HUES64 (cell line): ENCODE measurements at regions not wholly inside any gene's neighbourhood (a gene's known extent, or its start where the extent isn't known, plus 50 kb on each side); places are given as distances from the start of the nearest gene placed in this dataset.

Source experiments
- H3K27ac ChIP-seq: 2 replicates; pipeline ENCODE4 v1.7.0; 2013; ENCODE audit warnings: low read depth, low read length, inconsistent platforms
- H3K27me3 ChIP-seq: 2 replicates; pipeline ENCODE4 v1.6.1; 2013; ENCODE audit warnings: mild to moderate bottlenecking, low read length; ENCODE audit not compliant: insufficient read depth
- H3K36me3 ChIP-seq: 2 replicates; pipeline ENCODE4 v1.6.1; 2013; ENCODE audit warnings: mild to moderate bottlenecking, low read length; ENCODE audit not compliant: insufficient read depth
- H3K4me1 ChIP-seq: 2 replicates; pipeline ENCODE4 v1.6.1; 2013; ENCODE audit warnings: mild to moderate bottlenecking, low read length, moderate library complexity; ENCODE audit not compliant: insufficient read depth
- H3K4me3 ChIP-seq: 2 replicates; pipeline ENCODE4 v1.5.1; 2013; ENCODE audit warnings: mild to moderate bottlenecking, low read length, moderate library complexity
- H3K9ac ChIP-seq: 2 replicates; pipeline ENCODE4 v1.6.1; 2013; ENCODE audit warnings: mild to moderate bottlenecking, low read depth, low read length
- H3K9me3 ChIP-seq: 2 replicates; pipeline ENCODE4 v1.6.1; 2013; ENCODE audit warnings: low read depth, low read length; ENCODE audit not compliant: insufficient read depth
- WGBS: fragments of 150-250, 120-280 bp; methylation state at CpG from one replicate; pipeline ENCODE4 v1.1.7; 2013; ENCODE audit warnings: missing lambda C conversion rate; 5-methylcytosine and 5-hydroxymethylcytosine counted together

GRCh38 chr6:91708534-91708933, 1121.7 kb upstream of the MAP3K7 start:
- Histone ChIP-seq H3K4me1 (no peaks in the 10 kb centered on the region), H3K9ac (no peak overlapping the region), H3K27ac (no peak overlapping the region), H3K9me3 (no peaks in the 10 kb centered on the region), H3K36me3 (no peaks in the 10 kb centered on the region), H3K27me3 (no peaks in the 10 kb centered on the region), H3K4me3 (no peak overlapping the region)
- no CpG with 5 or more reads among the region's 1 CpG for WGBS

- Histone ChIP-seq H3K4me3 (no peak overlapping the region), H3K9me3 (no peaks in the 10 kb centered on the region), H3K9ac (no peak overlapping the region), H3K36me3 (no peaks in the 10 kb centered on the region), H3K27ac (no peak overlapping the region), H3K4me1 (no peaks in the 10 kb centered on the region), H3K27me3 (no peaks in the 10 kb centered on the region)
- 95% methylated on average over 3 of the region's 3 CpGs for WGBS
Measured at GRCh38 chr6:91705646-91706045, 1118.8 kb upstream of the MAP3K7 start.

- Histone ChIP-seq H3K4me1 (no peaks in the 10 kb centered on the region), H3K9me3 (no peaks in the 10 kb centered on the region), H3K4me3 (no peak overlapping the region), H3K36me3 (no peaks in the 10 kb centered on the region), H3K27me3 (no peaks in the 10 kb centered on the region), H3K9ac (no peak overlapping the region), H3K27ac (no peak overlapping the region)
- WGBS: 96% methylated on average over 2 of the region's 2 CpGs
Measured at GRCh38 chr6:91704531-91704930, 1117.7 kb upstream of the MAP3K7 start.

GRCh38 chr6:91697010-91697695, 1110.3 kb upstream of the MAP3K7 start:
- H3K9ac ChIP-seq: no peak overlapping the region
- H3K36me3 ChIP-seq: no peaks in the 10 kb centered on the region
- H3K27me3 ChIP-seq: no peaks in the 10 kb centered on the region
- no peak overlapping the region for H3K27ac ChIP-seq
- no peaks in the 10 kb centered on the region for H3K4me1 ChIP-seq
- no peak overlapping the region for H3K4me3 ChIP-seq
- no peaks in the 10 kb centered on the region for H3K9me3 ChIP-seq
- 100% methylated on average over 2 of the region's 3 CpGs for WGBS

- H3K4me1 ChIP-seq: no peaks in the 10 kb centered on the region
- H3K9ac ChIP-seq: no peak overlapping the region
- 94% methylated on average over 2 of the region's 3 CpGs for WGBS
- no peaks in the 10 kb centered on the region for H3K36me3 ChIP-seq
- no peaks in the 10 kb centered on the region for H3K27me3 ChIP-seq
- H3K27ac ChIP-seq: no peak overlapping the region
- H3K9me3 ChIP-seq: no peaks in the 10 kb centered on the region
- H3K4me3 ChIP-seq: no peak overlapping the region
Measured at GRCh38 chr6:91695221-91695620, 1108.3 kb upstream of the MAP3K7 start.

GRCh38 chr6:91694016-91694654, 1107.3 kb upstream of the MAP3K7 start:
- Histone ChIP-seq H3K9ac (no peak overlapping the region), H3K4me3 (no peak overlapping the region), H3K27me3 (no peaks in the 10 kb centered on the region), H3K4me1 (no peaks in the 10 kb centered on the region), H3K27ac (no peak overlapping the region), H3K36me3 (no peaks in the 10 kb centered on the region), H3K9me3 (no peaks in the 10 kb centered on the region)
- WGBS: 97% methylated on average over 6 of the region's 6 CpGs

GRCh38 chr6:91691449-91691848, 1104.6 kb upstream of the MAP3K7 start:
- 93% methylated on average over 6 of the region's 6 CpGs for WGBS
- H3K27ac ChIP-seq: no peak overlapping the region
- no peak overlapping the region for H3K4me3 ChIP-seq

DNA sequence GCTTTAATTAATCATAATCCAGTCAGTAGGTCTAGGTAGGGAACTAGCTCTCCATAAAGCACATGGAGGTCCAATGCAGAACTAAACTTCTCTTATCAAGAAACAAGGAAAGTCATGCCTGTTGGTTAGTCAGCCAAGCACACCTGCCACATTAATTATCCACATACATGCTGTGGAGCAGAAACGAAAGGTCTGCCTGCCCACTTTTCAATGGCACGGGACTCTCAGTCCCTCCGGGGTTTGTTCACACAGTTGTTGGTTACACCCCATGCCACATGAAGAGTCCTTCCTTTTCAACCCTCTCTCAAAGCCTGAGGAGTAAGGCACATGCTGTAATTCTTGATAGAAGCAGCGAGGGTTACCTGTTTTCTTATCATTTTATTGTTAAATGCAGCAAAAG, 1096.4 kb upstream of the MAP3K7 start:
- H3K27ac ChIP-seq: no peak overlapping the region
- H3K27me3 ChIP-seq: no peaks in the 10 kb centered on the region
- 94% methylated on average over 3 of the region's 4 CpGs for WGBS
- H3K4me3 ChIP-seq: no peak overlapping the region
- no peaks in the 10 kb centered on the region for H3K4me1 ChIP-seq
- no peak overlapping the region for H3K9ac ChIP-seq
- no peaks in the 10 kb centered on the region for H3K9me3 ChIP-seq
- no peaks in the 10 kb centered on the region for H3K36me3 ChIP-seq

More at GRCh38 chr6:91691449-91691848, 1104.6 kb upstream of the MAP3K7 start:
- Histone ChIP-seq H3K9ac (no peak overlapping the region), H3K36me3 (no peaks in the 10 kb centered on the region), H3K27me3 (no peaks in the 10 kb centered on the region), H3K4me1 (no peaks in the 10 kb centered on the region), H3K9me3 (no peaks in the 10 kb centered on the region)

- no peak overlapping the region for H3K27ac ChIP-seq
- 94% methylated on average over 7 of the region's 7 CpGs for WGBS
- no peaks in the 10 kb centered on the region for H3K9me3 ChIP-seq
- no peaks in the 10 kb centered on the region for H3K36me3 ChIP-seq
- no peak overlapping the region for H3K4me3 ChIP-seq
- H3K27me3 ChIP-seq: no peaks in the 10 kb centered on the region
- no peaks in the 10 kb centered on the region for H3K4me1 ChIP-seq
- no peak overlapping the region for H3K9ac ChIP-seq
Measured at GRCh38 chr6:91681296-91681695, 1094.4 kb upstream of the MAP3K7 start.

DNA sequence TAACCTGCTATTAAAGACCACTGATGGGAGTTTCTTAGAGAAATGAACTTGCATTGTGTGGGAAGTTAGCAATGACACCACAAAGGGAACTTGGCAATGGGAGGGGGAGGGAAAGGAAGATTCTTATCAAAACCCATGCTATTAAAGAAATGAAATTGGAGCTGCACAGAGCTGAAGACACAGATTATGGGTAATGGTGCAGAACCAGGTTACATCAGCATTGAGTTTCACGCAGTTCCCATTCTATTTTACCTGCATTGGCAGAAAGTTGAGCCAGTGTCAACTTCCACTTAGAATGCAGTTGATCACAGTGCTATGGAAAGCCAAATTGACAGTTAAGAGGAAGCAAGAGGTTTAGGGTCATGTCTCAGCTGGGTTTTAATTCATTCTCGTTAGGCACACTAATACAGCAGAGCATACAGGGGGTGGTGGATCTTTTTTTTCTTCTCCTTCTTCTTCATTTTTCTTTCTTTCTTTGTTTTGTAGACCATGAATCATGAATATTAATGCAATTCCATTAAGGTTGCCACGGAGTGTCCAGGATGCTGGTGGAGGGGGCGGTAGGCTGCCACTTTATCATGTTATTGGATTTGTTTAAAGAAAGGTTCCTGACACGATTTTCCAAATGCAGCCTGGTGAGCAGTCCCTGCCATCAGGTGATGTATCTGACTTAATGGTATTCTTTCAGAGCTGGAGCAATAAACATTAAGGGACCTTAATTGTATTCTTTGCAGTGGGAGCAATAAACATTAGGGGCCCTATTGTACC, 1092.0 kb upstream of the MAP3K7 start:
- 88% methylated on average over 5 of the region's 5 CpGs for WGBS
- no peak overlapping the region for H3K27ac ChIP-seq
- no peaks in the 10 kb centered on the region for H3K9me3 ChIP-seq

DNA sequence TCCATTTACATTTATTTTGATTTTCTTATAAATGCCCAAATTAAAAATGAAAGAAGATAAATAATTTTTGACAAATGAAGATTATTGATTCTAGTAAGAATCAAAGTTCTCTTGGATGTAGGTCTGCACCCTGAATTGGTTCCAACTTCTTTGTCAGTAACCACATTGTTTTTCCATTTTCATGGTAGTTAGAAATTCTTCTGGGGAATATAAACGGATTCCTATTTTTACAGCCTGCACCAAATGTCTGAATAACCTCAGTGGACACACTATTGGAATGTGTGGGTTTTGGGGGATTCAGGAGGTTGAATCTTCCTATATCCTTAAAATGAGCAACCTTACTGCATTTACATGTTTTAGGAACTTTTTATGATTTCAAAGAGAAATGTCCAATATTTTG, 1085.3 kb upstream of the MAP3K7 start:
- WGBS: no CpG with 5 or more reads among the region's 1 CpG
- Histone ChIP-seq H3K4me3 (no peak overlapping the region), H3K4me1 (no peaks in the 10 kb centered on the region), H3K9me3 (no peaks in the 10 kb centered on the region), H3K27me3 (no peaks in the 10 kb centered on the region), H3K27ac (no peak overlapping the region), H3K36me3 (no peaks in the 10 kb centered on the region), H3K9ac (no peak overlapping the region)

More for the DNA sequence above, 1092.0 kb upstream of the MAP3K7 start:
- H3K36me3 ChIP-seq: no peaks in the 10 kb centered on the region
- no peaks in the 10 kb centered on the region for H3K4me1 ChIP-seq
- no peaks in the 10 kb centered on the region for H3K27me3 ChIP-seq
- no peak overlapping the region for H3K4me3 ChIP-seq
- H3K9ac ChIP-seq: no peak overlapping the region
